ENCODE measurements at regions not wholly inside any gene's neighbourhood (a gene's known extent, or its start where the extent isn't known, plus 50 kb on each side); places are given as distances from the start of the nearest gene placed in this dataset.

DNA sequence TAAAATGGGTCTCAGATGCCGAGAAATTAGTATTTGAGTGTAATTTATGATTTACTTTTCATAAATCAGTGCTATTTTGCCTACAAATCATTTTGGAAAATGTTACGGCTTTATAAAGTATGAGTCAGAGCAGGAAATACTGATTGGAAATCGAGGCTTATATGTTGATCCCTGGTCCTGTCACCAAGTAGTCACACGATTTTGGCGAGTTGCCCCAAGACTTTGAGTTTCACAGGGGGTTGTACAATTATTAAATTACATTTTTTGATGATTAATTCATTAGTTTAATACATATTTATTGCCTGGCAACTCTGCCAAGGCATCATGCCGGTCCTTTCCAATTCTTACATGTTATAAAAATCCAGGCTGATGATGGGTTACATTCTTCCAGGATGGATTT is 443.9 kb upstream of the KLF4 start:
- TF ChIP-seq, protein P1, sequence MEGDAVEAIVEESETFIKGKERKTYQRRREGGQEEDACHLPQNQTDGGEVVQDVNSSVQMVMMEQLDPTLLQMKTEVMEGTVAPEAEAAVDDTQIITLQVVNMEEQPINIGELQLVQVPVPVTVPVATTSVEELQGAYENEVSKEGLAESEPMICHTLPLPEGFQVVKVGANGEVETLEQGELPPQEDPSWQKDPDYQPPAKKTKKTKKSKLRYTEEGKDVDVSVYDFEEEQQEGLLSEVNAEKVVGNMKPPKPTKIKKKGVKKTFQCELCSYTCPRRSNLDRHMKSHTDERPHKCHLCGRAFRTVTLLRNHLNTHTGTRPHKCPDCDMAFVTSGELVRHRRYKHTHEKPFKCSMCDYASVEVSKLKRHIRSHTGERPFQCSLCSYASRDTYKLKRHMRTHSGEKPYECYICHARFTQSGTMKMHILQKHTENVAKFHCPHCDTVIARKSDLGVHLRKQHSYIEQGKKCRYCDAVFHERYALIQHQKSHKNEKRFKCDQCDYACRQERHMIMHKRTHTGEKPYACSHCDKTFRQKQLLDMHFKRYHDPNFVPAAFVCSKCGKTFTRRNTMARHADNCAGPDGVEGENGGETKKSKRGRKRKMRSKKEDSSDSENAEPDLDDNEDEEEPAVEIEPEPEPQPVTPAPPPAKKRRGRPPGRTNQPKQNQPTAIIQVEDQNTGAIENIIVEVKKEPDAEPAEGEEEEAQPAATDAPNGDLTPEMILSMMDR (IDR thresholded peaks at IDR 0.05): no peak
- no peak for TF ChIP-seq POLR2A (IDR thresholded peaks at IDR 0.05)
- no peak for TF ChIP-seq EP300 (IDR thresholded peaks at IDR 0.05)
